Skeletal muscle cell (primary cell): ENCODE measurements at regions not wholly inside any gene's neighbourhood (a gene's known extent, or its start where the extent isn't known, plus 50 kb on each side); places are given as distances from the start of the nearest gene placed in this dataset.
A peak's percentile ranks its signal among the peaks of the same experiment; 100 is the strongest.
"Not testable (repeated sequence)": the region's sequence is repeated elsewhere in the genome, so short reads cannot be mapped to it uniquely, and the experiment has no call there.

Experiments used
- DNase-seq: peaks from one replicate; pipeline ENCODE4 v3.0.0-alpha.2; 2010; ENCODE audit warnings: low read depth
- H3K4me3 ChIP-seq: 2 replicates; pipeline ENCODE4 v1.5.1; 2011; ENCODE audit warnings: low read depth, mild to moderate bottlenecking, control low read depth, low read length, moderate library complexity

DNA sequence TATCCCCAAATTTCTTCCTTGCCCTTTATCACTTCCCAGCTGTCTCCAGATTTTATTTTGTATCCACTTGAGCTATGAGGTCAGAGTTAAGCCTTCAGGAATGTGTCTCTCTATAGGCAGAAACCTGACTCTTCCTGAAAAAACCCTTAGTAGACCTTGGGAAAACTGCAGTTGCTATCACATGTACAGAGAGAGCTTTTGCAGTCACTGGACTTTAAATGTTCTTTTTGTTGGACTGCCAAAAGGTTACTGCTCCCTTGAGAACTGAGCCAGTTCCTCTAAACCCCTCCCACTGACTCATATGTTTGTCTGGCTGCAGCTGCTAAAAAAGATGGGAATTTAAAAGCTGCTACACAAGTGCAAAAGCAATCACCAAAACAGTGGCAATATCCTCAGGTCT is 169.1 kb upstream of the CCDC54 start:
- DNase-seq = peak; percentile 99
- H3K4me3 ChIP-seq = no peak overlapping the region

DNA sequence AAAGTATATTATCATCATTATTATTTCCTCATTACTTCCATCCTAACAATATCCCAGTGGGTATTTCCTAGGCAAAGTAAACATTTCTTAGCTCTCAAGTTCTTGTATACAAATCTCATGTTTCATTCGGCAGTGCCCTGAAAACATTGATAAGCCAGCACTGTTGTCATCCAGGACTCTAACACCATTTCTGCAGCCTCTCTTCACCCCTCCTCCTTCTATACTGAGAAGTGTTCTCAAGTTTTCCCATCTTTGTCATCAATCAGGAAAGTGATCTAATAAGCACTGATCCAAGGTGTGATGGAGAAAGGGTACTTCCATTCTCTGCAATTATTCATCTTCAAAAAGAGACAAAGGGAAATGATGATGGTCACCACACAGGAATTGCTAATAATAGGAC is 168.4 kb upstream of the CCDC54 start:
- DNase-seq = no peak
- H3K4me3 ChIP-seq = no peak overlapping the region

DNA sequence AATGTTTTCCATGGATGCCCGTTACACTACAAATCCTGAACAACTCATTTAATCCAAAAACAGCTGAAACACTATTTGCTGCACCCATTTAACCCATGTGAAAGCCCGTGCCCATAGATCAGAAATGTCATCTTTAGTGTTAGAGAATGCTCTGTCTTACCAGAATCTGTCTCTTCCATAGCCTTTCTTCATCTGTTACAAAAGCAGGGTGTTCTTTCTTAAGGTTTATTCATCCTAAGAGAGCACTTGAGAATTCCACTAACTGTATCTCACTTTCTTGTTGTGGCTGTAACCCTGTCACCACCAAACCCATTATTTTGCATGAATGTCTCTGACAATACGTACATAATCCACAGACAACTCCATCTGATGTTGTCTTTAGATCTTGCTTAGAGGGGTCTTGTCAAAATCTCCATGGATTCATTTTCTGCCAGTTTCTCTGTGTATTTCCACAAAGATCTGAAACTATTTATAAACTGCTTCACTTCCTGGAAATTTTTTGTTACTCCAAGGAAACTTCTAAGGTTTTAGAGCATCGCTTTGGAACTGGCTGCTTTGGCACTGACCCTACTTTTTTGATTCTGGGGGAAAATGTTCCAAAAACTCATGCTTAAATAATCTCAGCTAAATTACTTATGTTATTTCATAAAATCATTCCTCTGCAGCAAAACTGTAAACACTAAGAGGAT is 167.8 kb upstream of the CCDC54 start:
- DNase-seq = no peak

DNA sequence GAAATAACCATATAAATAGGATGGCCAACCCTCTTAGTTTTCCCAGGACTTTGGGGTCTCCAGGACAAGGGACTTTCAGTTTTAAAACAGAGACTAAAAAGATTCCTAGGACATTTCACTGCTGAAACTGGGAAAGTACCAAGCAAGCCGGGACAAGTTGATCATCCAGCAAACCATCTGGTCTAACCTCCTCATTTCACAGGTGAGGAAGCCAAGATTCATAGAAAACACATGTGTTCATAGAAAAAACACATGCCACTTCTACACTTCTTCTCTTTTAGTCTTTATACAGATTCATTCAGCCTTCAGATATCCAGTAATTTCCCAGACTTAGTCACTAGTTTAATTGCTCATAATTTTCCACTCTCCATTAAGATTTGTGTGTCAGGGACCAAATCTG is 165.6 kb upstream of the CCDC54 start:
- DNase-seq = no peak
- H3K4me3 ChIP-seq = no peak overlapping the region

More for the DNA sequence above, 167.8 kb upstream of the CCDC54 start:
- no peak overlapping the region for H3K4me3 ChIP-seq

DNA sequence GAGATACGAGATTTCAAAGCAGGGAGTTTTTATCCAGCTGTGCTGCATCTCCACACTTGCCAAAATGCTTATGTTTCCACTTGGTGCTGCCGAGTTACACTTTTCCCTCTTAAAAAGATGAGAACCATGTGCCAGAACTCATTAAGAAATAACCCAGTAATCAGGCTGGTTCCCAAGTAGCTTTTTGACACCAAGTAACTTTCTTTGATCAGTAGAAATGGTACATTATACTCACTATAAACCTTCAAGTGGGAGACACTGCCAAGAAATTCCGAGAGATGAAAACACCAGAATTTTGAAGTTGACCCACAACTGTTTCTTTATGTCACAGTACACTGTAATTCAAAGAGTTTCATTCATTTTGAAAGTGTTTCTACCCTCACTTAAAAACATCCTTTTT is 164.6 kb upstream of the CCDC54 start:
- H3K4me3 ChIP-seq = no peak overlapping the region
- DNase-seq = no peak

DNA sequence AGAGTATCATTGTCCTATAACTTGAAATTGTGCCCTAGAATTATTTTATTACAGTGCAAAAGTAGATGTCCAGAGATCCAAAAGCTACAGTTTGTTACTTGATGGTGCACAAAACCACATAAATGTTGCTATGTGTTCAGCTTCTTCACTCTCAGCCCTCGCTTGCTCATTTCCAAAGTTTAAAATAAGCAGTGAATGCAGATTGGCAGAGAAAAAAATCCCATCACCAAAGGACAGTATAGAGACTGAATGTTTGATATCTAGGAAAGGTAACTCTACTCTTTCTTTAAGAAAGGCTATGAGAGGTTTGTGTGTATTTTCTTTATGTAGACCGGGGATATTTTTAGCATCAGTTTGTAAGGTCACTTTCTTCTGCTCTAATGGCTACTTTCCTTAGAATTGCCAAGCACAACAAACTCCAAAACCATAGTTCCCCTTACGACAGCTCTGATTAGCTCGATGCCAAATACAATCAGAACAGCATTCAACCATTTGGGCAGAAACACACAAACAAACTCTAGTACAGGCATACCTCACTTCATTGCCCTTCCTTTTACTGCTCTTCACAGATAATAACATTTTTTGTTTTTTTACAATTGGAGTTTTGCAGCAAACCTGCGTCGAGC is 164.1 kb upstream of the CCDC54 start:
- H3K4me3 ChIP-seq = no peak overlapping the region
- no peak for DNase-seq

DNA sequence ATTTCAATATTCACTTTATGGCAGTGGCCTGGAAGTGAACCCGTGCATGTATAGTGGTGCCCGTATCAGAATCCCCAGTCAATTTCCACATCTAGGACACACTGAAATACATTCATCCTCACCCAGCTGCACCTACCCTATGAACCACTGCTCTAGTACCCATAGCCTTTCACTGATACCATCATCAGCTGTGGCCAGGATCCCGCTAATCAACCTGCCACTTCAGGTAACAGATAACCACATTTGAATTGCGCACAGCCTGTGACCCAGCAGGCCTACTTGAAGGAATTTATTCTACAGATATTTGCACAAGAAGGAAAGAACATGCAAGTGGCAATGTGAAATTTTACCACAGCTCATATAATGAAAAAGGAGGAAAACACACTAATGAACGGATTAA is 161.0 kb upstream of the CCDC54 start:
- DNase-seq = no peak
- H3K4me3 ChIP-seq = no peak overlapping the region

DNA sequence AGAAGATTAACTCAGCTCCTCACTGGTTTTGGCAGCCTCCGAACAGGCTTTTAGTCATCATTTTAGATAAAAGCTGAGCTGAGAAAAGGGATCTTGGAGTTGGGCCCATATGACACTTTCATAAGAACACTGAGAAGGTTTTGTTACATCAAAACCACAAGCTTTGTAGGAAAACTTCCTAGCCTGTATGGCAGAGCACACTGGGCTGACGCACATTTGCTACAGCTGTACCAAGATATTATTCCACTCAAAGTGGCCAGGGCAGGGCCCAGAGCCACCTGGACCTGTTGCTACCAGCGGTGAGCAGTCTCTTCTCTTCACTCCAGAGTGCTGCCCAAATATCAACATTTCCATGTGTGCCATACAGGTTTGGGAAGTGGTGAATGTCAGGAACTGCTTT is 160.5 kb upstream of the CCDC54 start:
- H3K4me3 ChIP-seq = no peak overlapping the region

DNA sequence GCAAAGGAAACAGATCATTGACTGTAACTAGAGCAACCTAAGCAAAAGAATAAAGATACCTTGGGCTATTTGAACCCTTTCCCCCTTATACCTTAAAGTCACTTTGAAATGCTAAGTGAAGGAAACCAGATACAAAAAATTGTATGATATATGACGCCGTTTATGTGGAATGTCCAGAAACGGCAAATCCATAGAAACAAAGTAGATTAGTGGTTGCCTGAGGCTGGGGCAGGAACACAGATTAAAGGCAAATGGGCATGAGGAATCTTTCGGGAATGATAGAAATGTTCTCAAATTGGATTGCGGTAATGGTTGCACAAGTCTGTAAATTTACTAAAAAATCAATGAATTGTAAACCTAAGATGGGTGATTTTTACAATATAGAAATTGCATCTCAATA is 160.1 kb upstream of the CCDC54 start:
- DNase-seq = peak; percentile 92
- no peak overlapping the region for H3K4me3 ChIP-seq

More for the DNA sequence above, 160.5 kb upstream of the CCDC54 start:
- peak; percentile 94 for DNase-seq

DNA sequence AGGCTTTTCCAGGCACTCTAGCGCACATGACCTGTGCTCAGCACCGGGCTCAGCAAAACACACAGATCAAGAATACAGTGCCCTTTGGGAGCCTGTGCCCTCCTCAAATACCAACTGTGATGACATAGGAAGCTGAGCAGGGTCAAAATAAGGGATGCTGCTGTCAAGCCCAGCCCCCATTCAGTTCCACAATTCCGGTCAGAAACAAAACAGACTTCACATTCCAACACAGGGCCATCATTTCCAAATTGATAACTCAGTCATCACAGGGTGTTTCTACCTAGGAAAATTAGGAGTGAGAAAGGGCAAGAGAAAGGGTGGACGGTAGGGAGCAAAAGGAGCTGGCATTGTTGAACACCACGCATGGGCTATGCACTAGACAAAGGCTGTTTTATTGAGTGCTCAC is 158.4 kb upstream of the CCDC54 start:
- DNase-seq = no peak
- no peak overlapping the region for H3K4me3 ChIP-seq

DNA sequence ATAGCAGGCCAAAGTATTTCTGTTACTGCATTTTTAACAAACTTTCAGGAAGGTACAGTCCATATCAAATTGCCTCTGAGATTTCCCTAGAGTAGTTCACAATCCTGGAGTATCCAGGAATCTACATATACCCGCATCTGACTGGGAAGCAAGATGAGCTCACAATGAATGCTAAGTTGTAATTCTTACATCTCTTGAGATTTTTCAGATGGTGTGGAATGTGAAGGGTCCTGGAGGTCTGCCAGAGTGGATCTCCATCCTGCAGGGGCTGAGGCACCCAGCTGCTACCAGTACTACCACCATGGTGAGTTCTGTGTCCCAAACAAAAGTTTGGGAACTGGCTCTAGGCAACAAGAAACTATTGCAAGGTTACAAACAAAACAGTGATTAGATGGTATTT is 156.7 kb upstream of the CCDC54 start:
- no peak overlapping the region for H3K4me3 ChIP-seq
- no peak for DNase-seq

DNA sequence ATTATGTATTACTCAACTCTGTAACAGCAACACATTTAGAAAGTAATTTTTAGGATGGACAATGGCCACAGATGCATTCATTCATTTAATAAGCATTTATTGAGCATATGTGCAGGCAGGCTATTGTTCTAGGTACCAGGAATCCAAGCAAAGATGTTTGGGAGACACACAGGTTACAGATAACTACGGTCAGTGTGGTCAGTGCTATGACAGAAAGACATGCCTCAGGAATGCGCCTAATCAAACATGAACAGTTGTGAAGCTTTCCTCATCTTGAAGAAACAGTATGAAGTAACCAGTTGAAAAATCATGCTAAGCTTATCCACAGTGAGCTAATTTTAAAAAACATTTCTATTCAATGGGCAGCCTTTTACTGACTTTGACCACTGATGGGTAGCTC is 155.4 kb upstream of the CCDC54 start:
- DNase-seq = no peak
- H3K4me3 ChIP-seq = no peak overlapping the region

DNA sequence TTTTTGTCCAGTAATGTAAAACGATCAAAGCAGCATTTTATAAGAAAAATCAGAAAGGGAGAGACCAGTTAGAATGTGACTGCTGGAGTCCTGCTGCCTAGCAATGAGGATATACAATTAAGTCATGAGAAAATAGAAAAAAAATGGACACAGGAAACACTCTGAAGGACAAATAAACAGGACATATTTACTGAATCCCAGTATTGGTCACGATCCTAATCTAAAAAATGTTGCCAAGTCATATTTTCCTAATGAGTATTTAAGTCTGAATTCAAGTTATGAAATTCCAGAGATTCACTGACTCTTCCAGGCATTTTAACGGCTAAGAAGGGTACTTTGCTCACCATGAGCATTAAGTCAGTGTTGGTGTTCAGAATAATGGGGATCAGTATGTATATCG is 154.3 kb upstream of the CCDC54 start:
- DNase-seq = no peak
- no peak overlapping the region for H3K4me3 ChIP-seq

DNA sequence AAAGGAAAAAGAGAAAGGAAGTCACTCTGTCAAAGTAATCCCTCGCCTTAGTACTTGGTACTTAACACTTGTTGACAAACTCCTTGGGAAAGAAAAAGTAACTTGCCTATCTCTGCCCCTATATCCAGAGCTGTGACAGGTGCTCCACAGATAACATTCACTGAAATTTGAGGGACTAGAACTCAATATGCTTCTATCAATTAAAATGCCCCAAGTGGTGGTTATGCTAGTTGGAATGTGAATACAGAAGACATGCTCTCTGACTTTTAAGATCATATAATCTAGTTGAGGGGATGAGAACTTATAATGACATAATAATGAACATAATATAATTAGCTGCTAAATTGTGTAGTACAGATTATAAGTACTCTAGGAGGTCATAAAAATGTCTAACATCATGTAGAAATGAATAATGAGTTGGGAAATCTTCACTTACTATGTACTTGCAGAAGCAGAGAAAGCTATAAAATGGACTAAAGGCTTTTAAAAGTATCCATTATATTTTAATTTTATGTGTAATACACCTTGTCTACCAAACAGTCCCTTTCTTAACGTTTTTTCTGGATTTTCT is 153.1 kb upstream of the CCDC54 start:
- no peak overlapping the region for H3K4me3 ChIP-seq
- DNase-seq = no peak

DNA sequence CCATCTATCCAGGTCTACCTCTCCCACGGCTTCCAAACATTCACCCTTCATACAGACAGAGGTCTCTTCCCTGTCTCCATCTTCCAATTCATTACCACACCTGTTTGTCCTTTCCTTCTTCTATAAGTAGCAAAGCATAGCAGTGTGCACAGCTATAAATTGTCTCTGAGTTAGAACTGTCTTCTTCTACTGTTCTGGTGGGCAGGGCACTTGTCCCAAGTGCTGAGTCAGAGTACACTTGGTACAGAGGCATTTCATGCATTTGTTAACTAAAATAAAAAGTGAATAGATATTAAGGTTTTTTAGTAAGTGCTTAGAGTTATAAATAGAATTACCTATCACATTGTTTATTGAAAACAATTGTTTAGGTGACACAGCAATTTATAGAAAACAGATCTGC is 150.1 kb upstream of the CCDC54 start:
- no peak overlapping the region for H3K4me3 ChIP-seq
- no peak for DNase-seq

DNA sequence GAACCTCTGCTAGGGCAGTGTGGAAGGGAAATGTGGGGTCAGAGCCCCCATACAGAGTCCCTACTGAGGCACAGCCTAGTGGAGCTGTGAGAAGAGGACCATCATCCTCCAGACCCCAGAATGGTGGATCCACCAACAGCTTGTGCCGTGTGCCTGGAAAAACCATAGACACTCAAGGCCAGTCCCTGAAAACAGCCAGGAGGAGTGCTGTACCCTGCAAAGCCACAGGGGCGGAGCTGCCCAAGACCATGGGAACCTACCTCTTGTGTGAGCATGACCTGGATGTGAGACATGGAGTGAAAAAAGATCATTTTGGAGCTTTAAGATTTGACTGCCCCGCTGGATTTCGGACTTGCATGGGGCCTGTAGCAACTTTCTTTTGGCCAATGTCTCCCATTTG is 143.4 kb upstream of the CCDC54 start:
- DNase-seq = not testable (repeated sequence)

DNA sequence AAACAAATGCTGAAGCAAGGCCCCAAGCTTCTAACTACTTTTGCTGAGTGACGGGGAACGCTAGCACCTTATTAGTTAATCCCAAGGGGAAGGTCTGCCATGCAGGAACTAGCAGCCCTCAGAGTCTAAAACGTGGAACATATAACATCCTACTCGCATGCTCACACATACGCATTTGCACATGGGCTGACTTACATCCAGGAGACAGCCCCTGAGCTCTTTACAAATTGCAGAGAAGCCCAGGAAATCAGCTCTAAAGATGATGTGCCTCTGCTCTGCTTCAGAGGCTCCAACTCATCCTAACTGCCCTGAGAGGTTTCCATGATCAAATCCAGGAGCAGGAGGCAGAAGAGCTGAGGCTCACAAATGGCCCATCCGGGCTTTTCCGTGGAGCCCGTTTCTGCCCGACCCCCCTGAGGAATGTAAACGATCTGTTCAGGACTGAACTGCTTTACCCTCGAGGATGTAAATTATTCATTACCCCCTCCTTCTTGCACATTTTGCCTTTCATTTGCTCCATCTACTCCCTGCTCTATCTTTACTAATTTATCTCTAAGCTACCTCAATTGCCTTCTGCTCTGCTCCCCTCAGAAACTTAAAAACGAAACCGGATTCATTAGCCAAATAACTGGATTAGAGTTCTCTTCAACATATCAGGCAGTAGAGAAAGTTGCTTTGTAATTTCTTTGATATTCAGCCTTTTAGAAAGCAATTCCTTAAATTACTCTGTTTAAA is 141.9 kb upstream of the CCDC54 start:
- no peak for DNase-seq
- H3K4me3 ChIP-seq = peak overlapping the region; percentile 40

More for the DNA sequence above, 143.4 kb upstream of the CCDC54 start:
- H3K4me3 ChIP-seq = not testable (repeated sequence)

DNA sequence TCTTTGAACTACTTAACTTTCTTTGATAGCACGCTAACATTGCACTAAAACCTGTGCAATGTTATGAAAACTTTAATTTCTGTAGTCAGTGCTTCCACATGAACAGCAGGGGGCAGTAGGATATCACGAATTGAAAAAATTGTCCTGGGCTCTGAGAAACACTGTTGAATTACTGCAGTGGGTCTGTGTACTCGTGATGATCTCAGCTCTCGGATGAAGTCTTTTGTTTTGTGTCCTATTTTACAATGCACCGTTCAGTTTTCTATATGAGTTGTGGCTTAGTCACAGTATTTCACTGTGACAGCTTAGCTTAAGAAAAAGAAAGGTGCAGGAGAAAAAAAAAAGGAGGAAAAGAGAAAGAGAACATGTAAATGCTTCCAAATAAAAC is 141.3 kb upstream of the CCDC54 start:
- DNase-seq = peak; percentile 83
- peak overlapping the region; percentile 40 for H3K4me3 ChIP-seq

DNA sequence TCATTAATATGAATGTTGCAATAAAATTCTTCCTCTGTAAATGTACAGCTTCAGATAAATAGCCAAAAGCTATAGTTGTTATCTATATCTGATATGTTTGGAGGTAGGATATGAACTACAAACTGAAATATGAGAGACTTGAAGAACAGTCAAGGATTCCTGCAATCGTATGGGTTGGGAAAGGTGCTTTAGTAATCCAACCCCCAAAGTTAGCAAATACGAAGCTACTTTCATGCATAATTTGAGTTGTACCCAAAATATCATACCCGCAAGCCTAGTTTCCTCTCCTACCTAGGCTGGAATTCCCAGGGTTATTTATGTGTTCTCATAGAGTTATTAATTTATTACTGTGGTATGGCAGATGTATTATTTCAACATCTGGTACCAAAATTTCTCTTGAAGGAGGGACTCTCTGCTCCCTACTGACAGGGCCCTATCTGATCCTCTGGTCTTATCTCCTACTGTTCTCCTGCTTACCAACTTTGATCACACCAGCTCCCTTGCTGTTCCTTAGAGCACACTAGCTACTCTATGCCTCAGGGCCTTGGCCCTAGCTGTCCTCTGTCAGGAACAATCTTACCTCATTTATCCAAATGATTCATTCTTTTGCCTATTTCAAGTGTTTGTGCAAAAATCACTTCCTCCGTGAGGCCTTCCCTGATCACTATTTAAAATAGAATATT is 140.4 kb upstream of the CCDC54 start:
- no peak overlapping the region for H3K4me3 ChIP-seq
- no peak for DNase-seq

DNA sequence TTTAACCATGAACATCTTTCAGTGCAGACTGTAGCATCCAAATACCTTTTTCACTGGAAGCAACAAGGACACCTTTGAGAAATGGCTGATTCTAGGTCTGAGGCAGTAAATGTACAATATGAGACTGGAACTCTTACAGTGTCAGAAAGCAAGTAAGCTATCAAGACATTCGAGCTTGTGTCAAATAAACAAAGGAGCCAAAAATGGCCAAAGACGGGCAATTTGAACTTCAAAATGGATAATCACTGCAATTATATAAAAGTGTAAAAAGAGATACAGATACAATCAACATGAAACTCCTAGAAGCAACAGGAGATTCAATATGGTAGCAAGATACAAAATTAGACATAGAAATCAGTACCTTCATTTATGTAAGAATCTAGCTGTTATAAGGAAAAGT is 138.5 kb upstream of the CCDC54 start:
- no peak overlapping the region for H3K4me3 ChIP-seq
- DNase-seq = no peak
